NCI-H524 (cell line): ENCODE measurements at regions not wholly inside any gene's neighbourhood (a gene's known extent, or its start where the extent isn't known, plus 50 kb on each side); places are given as distances from the start of the nearest gene placed in this dataset.
A peak's percentile ranks its signal among the peaks of the same experiment; 100 is the strongest.

Experiments used
- DNase-seq, 2 experiments: peaks; one replicate each; lab custom pipeline; 2025; lab: John Stamatoyannopoulos, UW

GRCh38 chr15:79673416-79674123 lies 223.2 kb downstream of the MTHFS start:
- peak in 1 of 2 experiments; percentile 29 for DNase-seq

DNA sequence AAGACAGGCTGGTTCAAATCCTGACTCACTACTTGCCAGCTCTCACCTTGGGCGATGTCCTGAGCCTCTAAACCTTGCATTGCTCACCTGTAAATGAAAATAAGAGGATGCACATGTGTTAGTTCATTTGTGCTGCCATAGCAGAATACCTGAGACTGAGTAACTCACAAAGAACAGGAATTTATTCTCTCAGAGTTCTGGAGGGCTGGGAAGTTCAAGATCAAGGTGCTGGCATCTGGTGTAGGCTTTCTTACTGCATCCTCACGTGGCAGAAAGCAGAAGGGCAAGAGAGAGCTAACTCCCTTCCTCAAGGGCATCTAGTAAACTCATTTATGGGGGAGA lies 222.7 kb downstream of the MTHFS start:
- DNase-seq = no peak

GRCh38 chr15:79675982-79676381 lies 220.8 kb downstream of the MTHFS start:
- DNase-seq = no peak

DNA sequence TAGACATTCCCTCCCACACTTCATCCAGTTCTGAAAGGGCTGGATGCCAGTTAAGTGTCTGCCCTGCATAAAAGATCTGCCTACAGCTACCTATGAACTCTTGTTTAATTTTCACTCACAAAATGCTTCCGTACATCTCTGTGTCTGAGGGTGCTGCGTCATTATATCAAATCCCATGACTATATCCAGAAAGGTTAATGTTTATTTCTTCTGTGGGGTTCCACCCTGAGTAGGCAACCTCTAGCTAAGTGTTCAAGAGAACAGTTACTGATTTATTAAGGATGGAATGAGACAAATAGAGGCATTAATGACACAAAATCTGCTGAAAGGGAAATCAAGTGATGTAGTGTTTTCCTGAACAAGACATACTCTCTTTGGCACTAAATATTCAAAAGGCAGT lies 220.2 kb downstream of the MTHFS start:
- no peak for DNase-seq

DNA sequence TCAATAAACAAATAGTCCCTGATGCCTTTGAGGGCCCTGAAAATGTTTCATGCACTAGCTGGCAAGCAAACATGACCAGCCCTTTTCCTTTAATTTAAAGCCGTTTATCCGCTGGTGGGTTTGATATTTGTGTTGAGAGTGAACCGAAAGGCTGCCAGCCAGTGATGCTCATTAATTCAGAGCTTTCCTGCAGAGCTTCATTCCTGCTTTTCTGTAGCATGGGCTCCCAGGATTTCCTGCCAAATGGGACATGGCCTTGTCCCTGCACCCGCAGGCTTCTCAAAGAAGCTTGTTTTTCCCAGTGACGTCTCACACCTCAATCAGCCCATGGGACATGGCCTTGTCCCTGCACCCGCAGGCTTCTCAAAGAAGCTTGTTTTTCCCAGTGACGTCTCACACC lies 219.6 kb downstream of the MTHFS start:
- no peak for DNase-seq

GRCh38 chr15:79678032-79678701 lies 218.6 kb downstream of the MTHFS start:
- no peak for DNase-seq

GRCh38 chr15:79680720-79681119 lies 216.1 kb downstream of the MTHFS start:
- no peak for DNase-seq

DNA sequence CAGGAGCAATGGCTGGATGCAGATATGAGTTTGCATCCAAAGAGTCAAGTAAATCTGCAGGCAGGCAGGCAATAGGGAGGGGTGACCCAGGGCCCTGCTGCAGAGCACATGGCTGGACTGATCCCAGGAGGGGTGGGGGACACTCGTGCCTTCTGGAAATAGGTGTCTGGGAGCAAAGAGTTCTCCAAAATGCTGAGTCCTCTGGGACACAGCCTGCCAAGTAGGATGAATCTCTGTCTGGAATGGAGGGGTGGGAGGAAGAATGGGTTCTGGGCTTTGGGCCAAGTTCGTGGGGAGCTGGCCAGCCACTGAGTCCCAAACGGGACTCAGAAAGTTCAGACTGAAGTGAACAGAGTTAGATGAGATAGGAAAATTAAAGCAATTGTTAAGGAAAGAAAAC lies 214.5 kb downstream of the MTHFS start:
- DNase-seq = no peak

GRCh38 chr15:79682851-79683288 lies 213.9 kb downstream of the MTHFS start:
- DNase-seq = no peak

GRCh38 chr15:79689030-79689429 lies 207.8 kb downstream of the MTHFS start:
- no peak for DNase-seq

DNA sequence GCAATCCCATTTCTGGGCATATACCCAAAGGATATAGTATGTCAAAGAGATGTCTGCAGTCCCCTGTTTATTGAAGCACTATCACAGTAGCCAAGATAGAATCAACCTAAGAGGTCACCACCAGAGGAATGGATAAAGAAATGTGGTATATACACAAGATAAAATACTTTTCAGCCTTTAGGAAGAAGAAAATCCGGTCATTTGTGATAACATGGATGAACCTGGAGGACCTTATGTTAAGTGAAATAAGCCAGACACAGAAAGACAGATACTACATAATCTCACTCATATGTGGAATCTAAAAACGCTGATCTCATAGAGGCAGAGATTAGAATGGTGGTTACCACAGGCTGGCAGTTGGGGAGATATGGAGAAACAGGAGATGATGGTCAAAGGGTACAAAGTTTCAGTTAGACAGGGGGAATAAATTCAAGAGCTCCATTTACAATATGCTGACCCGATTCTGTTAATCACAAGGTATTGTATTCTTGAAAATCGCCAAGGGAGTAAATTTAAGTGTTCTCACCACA lies 195.8 kb downstream of the MTHFS start:
- DNase-seq = no peak

GRCh38 chr15:79702621-79703020 lies 194.2 kb downstream of the MTHFS start:
- no peak for DNase-seq

DNA sequence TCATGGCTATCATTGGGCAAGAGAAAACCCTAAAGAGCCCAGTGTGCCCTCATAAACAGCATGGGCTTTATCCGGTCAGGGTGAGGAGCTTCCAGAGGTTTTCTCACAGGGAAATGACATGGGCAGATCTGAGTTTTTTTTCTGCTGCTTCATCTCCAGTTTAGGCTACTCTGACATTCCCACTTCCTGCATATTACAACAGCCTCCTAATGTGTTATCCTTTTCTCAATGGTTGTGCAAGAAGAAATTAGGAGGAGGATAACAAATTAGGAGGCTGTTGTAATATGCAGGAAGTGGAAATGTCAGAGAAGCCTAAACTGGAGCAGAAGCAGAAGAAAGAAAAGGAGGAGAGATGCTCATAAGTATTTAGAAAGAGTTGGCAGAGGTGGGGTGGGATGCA lies 175.6 kb downstream of the MTHFS start:
- no peak for DNase-seq

DNA sequence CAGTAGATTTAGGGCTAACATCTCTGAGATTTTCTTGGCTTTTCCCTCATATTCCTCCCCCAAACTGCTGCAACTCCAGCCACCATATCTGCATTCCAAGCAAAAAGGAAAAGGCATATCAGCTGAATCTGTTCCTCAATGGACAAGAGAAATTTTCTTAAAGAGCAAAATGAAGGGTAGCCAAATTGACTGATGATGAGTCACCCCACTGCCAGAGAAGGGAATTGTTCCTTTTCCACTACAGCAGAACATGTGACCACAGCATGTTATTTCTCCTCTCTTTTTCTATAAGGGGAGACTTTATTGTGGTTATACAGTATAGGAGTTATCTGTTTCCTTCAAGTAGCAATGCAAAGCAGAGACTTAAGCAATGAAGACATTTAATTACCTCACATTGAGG lies 172.5 kb downstream of the MTHFS start:
- DNase-seq = no peak

GRCh38 chr15:79724804-79725203 lies 172.0 kb downstream of the MTHFS start:
- no peak for DNase-seq

DNA sequence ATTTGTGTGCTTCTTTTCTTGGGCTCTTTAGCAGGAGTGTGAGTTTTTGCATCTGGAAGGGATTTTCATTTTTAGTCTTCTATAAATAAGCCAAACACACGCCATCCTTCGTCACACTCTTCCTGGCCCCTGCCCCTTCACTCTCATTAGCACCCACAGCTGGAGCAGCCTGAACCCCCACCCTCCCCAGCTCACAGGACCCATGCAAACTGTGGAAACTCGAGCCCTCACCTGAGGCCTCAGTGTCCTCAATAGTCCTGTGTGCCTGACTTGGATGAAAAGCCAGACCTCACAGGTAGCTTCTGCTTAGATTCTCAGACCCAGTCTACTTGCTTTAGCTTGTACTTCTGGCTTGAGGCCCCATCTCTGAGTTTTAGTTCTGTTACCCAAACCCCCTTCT lies 167.9 kb downstream of the MTHFS start:
- DNase-seq = no peak

- DNase-seq = no peak
Measured at GRCh38 chr15:79736435-79737000, 160.3 kb downstream of the MTHFS start.

DNA sequence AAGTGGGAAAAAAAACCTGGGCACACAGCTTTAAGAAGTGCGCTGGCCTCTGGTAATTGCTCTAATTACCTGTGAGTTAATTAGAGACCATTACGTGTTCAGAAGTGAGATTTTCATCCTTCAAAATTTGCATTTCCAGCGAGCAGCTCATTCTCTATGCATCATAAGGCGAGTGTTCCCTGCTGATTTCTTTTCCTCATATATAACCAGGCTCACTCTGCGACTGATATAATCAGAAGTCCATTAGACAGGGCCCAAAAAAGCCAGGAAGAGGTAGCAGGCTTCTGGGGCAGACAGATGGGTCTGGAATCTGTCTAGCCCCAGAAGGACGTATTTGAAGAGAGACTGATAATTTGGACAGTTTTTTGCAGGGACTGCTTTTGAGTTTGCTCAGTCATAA lies 158.7 kb downstream of the MTHFS start:
- DNase-seq = no peak

GRCh38 chr15:79740561-79740960 lies 156.3 kb downstream of the MTHFS start:
- no peak for DNase-seq

DNA sequence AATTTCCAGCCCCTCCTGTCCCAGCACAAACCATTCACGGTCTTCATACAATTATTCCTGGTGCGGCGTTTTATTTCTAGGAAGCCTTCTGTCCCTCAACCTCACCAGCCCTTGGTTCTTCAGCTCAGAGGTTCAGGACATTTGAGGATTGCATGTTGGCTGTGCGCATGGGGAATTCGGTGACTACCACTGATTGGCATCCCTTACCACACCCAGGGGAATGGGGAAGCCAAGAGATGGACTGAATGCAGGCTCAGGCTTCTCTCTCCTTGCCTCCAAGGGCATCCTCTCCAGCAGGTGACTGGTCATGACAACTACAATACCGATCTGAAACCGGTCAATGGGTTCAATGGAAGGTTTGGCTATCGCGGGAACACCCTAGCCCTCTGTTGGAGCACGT lies 153.8 kb downstream of the MTHFS start:
- no peak for DNase-seq

DNA sequence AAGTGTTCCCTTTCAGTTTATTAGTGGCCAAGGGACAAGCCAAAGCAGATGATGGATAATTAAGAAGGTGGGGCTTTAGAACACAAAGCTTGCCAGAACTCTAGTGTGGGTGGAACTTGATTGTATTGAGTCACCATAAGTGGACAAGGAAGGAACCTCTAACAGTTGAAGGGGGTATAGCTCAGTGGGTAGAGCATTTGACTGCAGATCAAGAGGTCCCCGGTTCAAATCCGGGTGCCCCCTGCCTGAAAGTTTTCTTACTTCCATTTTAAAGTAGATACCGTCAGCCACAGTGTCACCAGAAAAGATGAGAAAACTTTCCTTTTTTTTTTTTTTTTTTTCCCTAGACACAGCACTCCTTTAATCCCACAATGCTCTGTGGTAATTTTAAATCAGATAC lies 152.3 kb downstream of the MTHFS start:
- peak in 1 of 2 experiments; percentile 7 for DNase-seq

DNA sequence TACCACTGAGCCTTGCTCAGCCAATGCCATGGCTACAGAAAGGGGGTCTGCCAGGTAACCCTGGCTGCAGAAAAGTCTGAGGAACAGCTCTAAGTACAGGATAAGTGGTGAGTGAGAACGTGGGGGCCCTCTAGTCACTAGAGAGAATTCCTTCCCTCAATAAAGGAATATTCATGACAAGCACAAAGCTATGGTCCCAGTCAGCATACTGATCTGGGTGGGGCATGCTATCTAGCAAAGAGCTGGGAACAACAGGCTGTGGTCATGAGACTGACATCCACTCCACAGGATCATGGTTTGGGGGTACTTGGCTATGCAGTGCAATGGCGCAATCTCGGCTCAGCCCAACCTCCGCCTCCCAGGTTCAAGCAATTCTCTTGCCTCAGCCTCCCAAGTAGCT lies 140.4 kb downstream of the MTHFS start:
- no peak for DNase-seq

GRCh38 chr15:79765081-79765480 lies 131.7 kb downstream of the MTHFS start:
- DNase-seq = no peak
